OCI-LY7 (cell line): ENCODE measurements at regions not wholly inside any gene's neighbourhood (a gene's known extent, or its start where the extent isn't known, plus 50 kb on each side); places are given as distances from the start of the nearest gene placed in this dataset.

Experiments used
- BruUV-seq: library from RNA; stranded (reverse); fragments of 400-500 nt; replicated peaks from 2 replicates; lab custom pipeline; 2021; lab: Mats Ljungman, UMichigan
- CTCF ChIA-PET: fragments of 300-600 bp; sonication (Branson Sonifier 250); formaldehyde crosslinking; loops from one replicate; lab custom pipeline; 2022; ENCODE audit warnings: antibody characterized with exemption; ENCODE audit not compliant: unreplicated experiment; lab: Charles Lee
- POLR2A ChIA-PET: fragments of 300-600 bp; sonication (Branson Sonifier 250); formaldehyde crosslinking; loops from one replicate; lab custom pipeline; 2022; ENCODE audit warnings: antibody characterized with exemption; lab: Charles Lee
- DNase-seq: peaks from one replicate; pipeline ENCODE4 v3.0.0-alpha.2; 2015; ENCODE audit warnings: low spot score
- H2AFZ ChIP-seq: fragments of 200-600 bp; sonication (generic), shearing (Covaris generic); 2 replicates; pipeline ENCODE4 v1.6.1; 2014; ENCODE audit warnings: mild to moderate bottlenecking, antibody characterized with exemption, low read length, moderate library complexity
- H3K27ac ChIP-seq: fragments of 200-600 bp; sonication (generic); 2 replicates; pipeline ENCODE4 v1.5.1; 2014; ENCODE audit warnings: mixed run types, low read depth, mild to moderate bottlenecking, moderate library complexity, low read length, inconsistent platforms; ENCODE audit not compliant: poor library complexity, severe bottlenecking
- H3K36me3 ChIP-seq: fragments of 200-600 bp; sonication (generic); 2 replicates; pipeline ENCODE4 v1.6.1; 2014; ENCODE audit warnings: mild to moderate bottlenecking, antibody characterized with exemption, low read length, moderate library complexity, mixed read lengths; ENCODE audit not compliant: insufficient read depth
- H3K4me1 ChIP-seq: fragments of 200-600 bp; sonication (generic); 2 replicates; pipeline ENCODE4 v1.5.1; 2014; ENCODE audit warnings: mild to moderate bottlenecking, low read length; ENCODE audit not compliant: insufficient read depth, poor library complexity, severe bottlenecking
- H3K4me2 ChIP-seq: fragments of 200-600 bp; sonication (generic); 2 replicates; pipeline ENCODE4 v1.6.1; 2014; ENCODE audit warnings: mild to moderate bottlenecking, low read length
- H3K4me3 ChIP-seq: fragments of 200-600 bp; sonication (generic); 2 replicates; pipeline ENCODE4 v1.5.1; 2014; ENCODE audit warnings: mild to moderate bottlenecking, low read depth, low read length; ENCODE audit not compliant: poor library complexity, severe bottlenecking
- H3K79me2 ChIP-seq: fragments of 200-600 bp; sonication (generic); 2 replicates; pipeline ENCODE4 v1.6.1; 2016; ENCODE audit warnings: low read depth, mild to moderate bottlenecking, low read length, moderate library complexity, mixed read lengths; ENCODE audit not compliant: insufficient read depth
- H3K9me2 ChIP-seq: fragments of 200-600 bp; sonication (generic); 2 replicates; pipeline ENCODE4 v1.6.1; 2016; ENCODE audit warnings: mild to moderate bottlenecking, low read length, mixed read lengths; ENCODE audit not compliant: insufficient read depth
- H3K9me3 ChIP-seq: fragments of 200-600 bp; sonication (generic); 2 replicates; pipeline ENCODE4 v1.6.1; 2014; ENCODE audit warnings: mild to moderate bottlenecking, mixed run types, low read length, mixed read lengths
- H4K20me1 ChIP-seq: fragments of 200-600 bp; sonication (generic); 2 replicates; pipeline ENCODE4 v1.6.1; 2014; ENCODE audit warnings: mild to moderate bottlenecking, antibody characterized with exemption, low read length, moderate library complexity, mixed read lengths; ENCODE audit not compliant: insufficient read depth
- CTCF ChIP-seq: fragments of 200-600 bp; sonication (generic); conservative IDR thresholded peaks from 2 replicates; pipeline ENCODE4 v1.5.1; 2014; ENCODE audit warnings: mild to moderate bottlenecking, antibody characterized with exemption, low read length, moderate library complexity, mixed read lengths
- EZH2phosphoT487 ChIP-seq: fragments of 200-600 bp; sonication (generic); IDR thresholded peaks from 2 replicates; pipeline ENCODE4 v1.6.1; 2018; ENCODE audit warnings: low read depth, borderline replicate concordance, mild to moderate bottlenecking, mixed run types, antibody characterized with exemption, low read length, moderate library complexity, mixed read lengths
- intact Hi-C: fragments of 100-400 bp; cut with micrococcal nuclease; formaldehyde crosslinking; loops from one replicate; pipeline ENCODE4 v1.10.0; 2022; ENCODE audit not compliant: unreplicated experiment

GRCh38 chr6:25127076-25127837, 151.9 kb upstream of the CARMIL1 start:
- CTCF ChIA-PET, result no interaction called here
- intact Hi-C loops, result no loop called here
- H3K4me2 ChIP-seq, result no peak overlapping the region
- DNase-seq, result no peak
- BruUV-seq, result no TSS peak
- H3K79me2 ChIP-seq, result no peaks in the 10 kb centered on the region
- H3K4me1 ChIP-seq, result no peaks in the 10 kb centered on the region
- no peaks in the 10 kb centered on the region for H3K9me2 ChIP-seq
- no peak overlapping the region for H2AFZ ChIP-seq
- POLR2A ChIA-PET, result interaction anchor here (0.6 to 1.8 kb wide), 7 partner anchors 9 to 387 kb away, joined by 3 to 8 read pairs (median 4); no protein-coding TSS in a partner anchor
- H3K36me3 ChIP-seq, result no peaks in the 10 kb centered on the region
- H4K20me1 ChIP-seq, result no peaks in the 10 kb centered on the region
- TF ChIP-seq EZH2phosphoT487 (no peak), CTCF (no peak)
- no peak overlapping the region for H3K27ac ChIP-seq
- no peak overlapping the region for H3K4me3 ChIP-seq
- H3K9me3 ChIP-seq, result peaks cover 3% of the 10 kb centered on the region; the same call in 1 of the 2 replicates

GRCh38 chr6:25130518-25130917, 148.7 kb upstream of the CARMIL1 start:
- Histone ChIP-seq H3K9me3 (peaks cover 36% of the 10 kb centered on the region), H3K9me2 (no peaks in the 10 kb centered on the region), H3K4me1 (no peaks in the 10 kb centered on the region), H3K27ac (no peak overlapping the region), H2AFZ (no peak overlapping the region), H4K20me1 (no peaks in the 10 kb centered on the region), H3K4me2 (no peak overlapping the region), H3K79me2 (no peaks in the 10 kb centered on the region), H3K36me3 (no peaks in the 10 kb centered on the region; the same call in 1 of the 2 replicates), H3K4me3 (no peak overlapping the region)
- CTCF ChIA-PET, result no interaction called here
- no TSS peak for BruUV-seq
- POLR2A ChIA-PET, result interaction anchor here (0.6 to 2.8 kb wide), 7 partner anchors 8 to 364 kb away, joined by 3 to 10 read pairs (median 4); no protein-coding TSS in a partner anchor
- intact Hi-C loops, result loop anchor here (10.0 kb wide), 1 partner anchor 636 kb away; the partner anchor contains the start of gene ALDH5A1
- DNase-seq, result no peak
- no peak for TF ChIP-seq EZH2phosphoT487
- no peak for TF ChIP-seq CTCF

- CTCF ChIA-PET, result no interaction called here
- TF ChIP-seq EZH2phosphoT487 (no peak), CTCF (no peak)
- DNase-seq, result peak; percentile 25
- Histone ChIP-seq H3K4me2 (no peak overlapping the region), H3K4me1 (peaks cover 11% of the 10 kb centered on the region), H4K20me1 (no peaks in the 10 kb centered on the region), H2AFZ (no peak overlapping the region), H3K9me2 (no peaks in the 10 kb centered on the region), H3K27ac (no peak overlapping the region), H3K79me2 (no peaks in the 10 kb centered on the region), H3K36me3 (peaks cover 4% of the 10 kb centered on the region; the same call in 1 of the 2 replicates), H3K4me3 (no peak overlapping the region), H3K9me3 (peaks cover 49% of the 10 kb centered on the region)
- BruUV-seq, result no TSS peak
- intact Hi-C loops, result loop anchor here (10.0 kb wide), 1 partner anchor 638 kb away; the partner anchor contains the start of gene ALDH5A1
- POLR2A ChIA-PET, result interaction anchor here (0.6 to 0.7 kb wide), 2 partner anchors 12 to 924 kb away, joined by 3 to 4 read pairs; no protein-coding TSS in a partner anchor
These were observed 146.2 kb upstream of the CARMIL1 start for GRCh38 chr6:25132934-25133333.
